Vagina (tissue), 2 donors: ENCODE measurements at regions not wholly inside any gene's neighbourhood (a gene's known extent, or its start where the extent isn't known, plus 50 kb on each side); places are given as distances from the start of the nearest gene placed in this dataset.
"Not testable (repeated sequence)": the region's sequence is repeated elsewhere in the genome, so short reads cannot be mapped to it uniquely, and the experiment has no call there.

Experiments used
- DNase-seq, 2 donors: peaks; one replicate each; pipeline ENCODE4 v3.0.0-alpha.2; 2017; ENCODE audit errors: extremely low spot score in 2 of 2
- H3K27ac ChIP-seq: fragments of 200-600 bp; sonication (generic); one replicate; pipeline ENCODE4 v1.5.1; 2019
- H3K27me3 ChIP-seq: fragments of 200-600 bp; sonication (generic); one replicate; pipeline ENCODE4 v1.5.1; 2019
- H3K36me3 ChIP-seq, 2 donors: fragments of 200-600 bp; sonication (generic); one replicate each; pipeline ENCODE4 v1.5.1; 2017 to 2019
- H3K4me1 ChIP-seq: fragments of 200-600 bp; sonication (generic); one replicate; pipeline ENCODE4 v1.5.1; 2019
- H3K4me3 ChIP-seq, 2 donors: fragments of 200-600 bp; sonication (generic); 1 replicate in 1 of 2; 2 replicates in 1 of 2; pipeline ENCODE4 v1.5.1; 2016 to 2019
- H3K9me3 ChIP-seq: fragments of 200-600 bp; sonication (generic); one replicate; pipeline ENCODE4 v1.5.1; 2019
- POLR2A ChIP-seq, 2 donors: fragments of 450-650 bp; IDR thresholded peaks; one replicate each; pipeline ENCODE4 v1.6.1; 2017; ENCODE audit warnings: antibody characterized with exemption in 2 of 2, mild to moderate bottlenecking in 2 of 2, moderate library complexity in 2 of 2
- POLR2AphosphoS5 ChIP-seq, 2 donors: sonication (generic); formaldehyde crosslinking; IDR thresholded peaks; one replicate each; pipeline ENCODE4 v1.9.0; 2017; ENCODE audit warnings: antibody characterized with exemption in 2 of 2, mild to moderate bottlenecking in 2 of 2, low read depth in 1 of 2; ENCODE audit not compliant: insufficient read depth in 1 of 2
- intact Hi-C: fragments of 100-400 bp; cut with DNase I; formaldehyde crosslinking; loops from one replicate; pipeline ENCODE4 v1.15.1; 2023
- TF ChIP-seq, protein P1 (sequence below), 3 experiments: fragments of 450-650 bp in 2 of 3; fragments of 200-600 bp in 1 of 3; sonication (generic) in 1 of 3; IDR thresholded peaks; one replicate each; pipeline ENCODE4 v1.5.1; 2017 to 2019; ENCODE audit warnings: antibody characterized with exemption in 3 of 3, mild to moderate bottlenecking in 2 of 3, moderate library complexity in 2 of 3

DNA sequence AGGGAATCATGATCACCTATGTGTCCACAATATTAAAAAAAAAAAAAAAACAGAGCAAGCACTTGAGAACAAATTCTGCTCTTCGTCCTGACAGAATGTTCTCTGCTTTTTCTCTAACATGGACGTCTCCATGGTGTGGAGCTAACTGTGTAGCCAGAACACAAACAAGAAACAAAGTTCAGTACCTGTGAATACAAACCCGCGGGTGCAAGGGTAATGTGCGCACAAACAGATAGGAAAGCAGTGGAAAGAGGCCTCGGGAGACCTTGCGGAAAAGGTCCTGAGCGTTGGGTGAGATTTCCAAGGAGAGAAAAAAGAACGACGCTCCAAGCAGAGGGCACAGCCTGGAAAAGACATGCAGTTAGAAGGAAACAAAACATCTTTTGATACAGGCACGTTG lies 92.0 kb upstream of the TBL1X start:
- Histone ChIP-seq H3K36me3 (no peaks in the 10 kb centered on the region), H3K4me1 (no peaks in the 10 kb centered on the region), H3K27ac (no peak overlapping the region), H3K27me3 (no peaks in the 10 kb centered on the region), H3K4me3 (no peak overlapping the region), H3K9me3 (no peaks in the 10 kb centered on the region)
- intact Hi-C loops: no loop called here
- no peak for TF ChIP-seq POLR2AphosphoS5 (IDR thresholded peaks at IDR 0.05; ENCODE audit: insufficient read depth in 1 of 2, low read depth in 1 of 2)
- no peak for TF ChIP-seq POLR2A (IDR thresholded peaks at IDR 0.05)
- TF ChIP-seq, protein P1, sequence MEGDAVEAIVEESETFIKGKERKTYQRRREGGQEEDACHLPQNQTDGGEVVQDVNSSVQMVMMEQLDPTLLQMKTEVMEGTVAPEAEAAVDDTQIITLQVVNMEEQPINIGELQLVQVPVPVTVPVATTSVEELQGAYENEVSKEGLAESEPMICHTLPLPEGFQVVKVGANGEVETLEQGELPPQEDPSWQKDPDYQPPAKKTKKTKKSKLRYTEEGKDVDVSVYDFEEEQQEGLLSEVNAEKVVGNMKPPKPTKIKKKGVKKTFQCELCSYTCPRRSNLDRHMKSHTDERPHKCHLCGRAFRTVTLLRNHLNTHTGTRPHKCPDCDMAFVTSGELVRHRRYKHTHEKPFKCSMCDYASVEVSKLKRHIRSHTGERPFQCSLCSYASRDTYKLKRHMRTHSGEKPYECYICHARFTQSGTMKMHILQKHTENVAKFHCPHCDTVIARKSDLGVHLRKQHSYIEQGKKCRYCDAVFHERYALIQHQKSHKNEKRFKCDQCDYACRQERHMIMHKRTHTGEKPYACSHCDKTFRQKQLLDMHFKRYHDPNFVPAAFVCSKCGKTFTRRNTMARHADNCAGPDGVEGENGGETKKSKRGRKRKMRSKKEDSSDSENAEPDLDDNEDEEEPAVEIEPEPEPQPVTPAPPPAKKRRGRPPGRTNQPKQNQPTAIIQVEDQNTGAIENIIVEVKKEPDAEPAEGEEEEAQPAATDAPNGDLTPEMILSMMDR (IDR thresholded peaks at IDR 0.05): no peak
- no peak for DNase-seq

DNA sequence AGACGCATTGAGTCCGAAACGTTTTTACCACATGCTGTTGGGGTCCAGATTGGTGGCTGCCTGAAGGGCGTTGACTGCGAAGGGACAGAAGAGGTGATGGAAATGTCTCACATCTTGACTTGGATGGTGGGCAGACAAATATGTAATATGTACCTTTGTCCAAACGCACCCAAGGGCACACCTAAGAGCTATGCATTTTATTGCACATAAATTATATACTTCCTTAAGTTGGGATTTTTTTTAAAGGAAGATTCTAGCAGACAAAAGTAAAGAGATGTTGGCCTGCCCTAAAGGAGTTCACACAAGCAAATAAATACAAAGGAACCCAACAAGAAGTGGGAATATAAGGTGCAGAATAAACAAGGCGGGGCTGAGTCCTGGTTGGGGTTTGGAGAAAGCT lies 91.1 kb upstream of the TBL1X start:
- Histone ChIP-seq H3K36me3 (no peaks in the 10 kb centered on the region), H3K9me3 (no peaks in the 10 kb centered on the region), H3K27me3 (no peaks in the 10 kb centered on the region), H3K4me1 (no peaks in the 10 kb centered on the region), H3K4me3 (no peak overlapping the region), H3K27ac (no peak overlapping the region)
- DNase-seq: no peak
- intact Hi-C loops: no loop called here
- TF ChIP-seq POLR2AphosphoS5 (IDR thresholded peaks at IDR 0.05; ENCODE audit: insufficient read depth in 1 of 2, low read depth in 1 of 2) (no peak), POLR2A (IDR thresholded peaks at IDR 0.05) (no peak)
- TF ChIP-seq, protein P1 (IDR thresholded peaks at IDR 0.05): no peak

DNA sequence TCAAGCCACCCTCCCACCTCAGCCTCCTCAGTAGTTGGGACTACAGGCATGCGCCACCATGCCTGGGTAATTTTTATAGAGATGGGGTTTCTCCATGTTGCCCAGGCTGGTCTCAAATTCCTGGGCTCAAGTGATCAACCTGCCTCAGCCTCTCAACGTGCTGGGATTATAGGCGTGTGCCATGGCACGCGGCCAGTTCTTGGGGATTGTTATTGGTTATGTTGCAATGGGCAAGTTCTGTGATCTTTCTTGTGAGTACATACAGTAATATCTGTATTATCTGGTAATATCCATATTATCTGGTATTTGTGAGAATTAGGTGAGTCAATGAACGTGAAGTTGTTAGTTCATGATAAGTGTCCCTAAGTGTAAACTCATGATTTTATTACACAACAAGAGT lies 90.3 kb upstream of the TBL1X start:
- Histone ChIP-seq H3K27ac (no peak overlapping the region), H3K27me3 (no peaks in the 10 kb centered on the region), H3K4me1 (no peaks in the 10 kb centered on the region), H3K9me3 (no peaks in the 10 kb centered on the region), H3K4me3 (no peak overlapping the region), H3K36me3 (no peaks in the 10 kb centered on the region)
- DNase-seq: no peak
- intact Hi-C loops: no loop called here
- no peak for TF ChIP-seq POLR2A (IDR thresholded peaks at IDR 0.05)
- TF ChIP-seq, protein P1 (IDR thresholded peaks at IDR 0.05): no peak
- TF ChIP-seq POLR2AphosphoS5 (IDR thresholded peaks at IDR 0.05; ENCODE audit: insufficient read depth in 1 of 2, low read depth in 1 of 2): no peak

DNA sequence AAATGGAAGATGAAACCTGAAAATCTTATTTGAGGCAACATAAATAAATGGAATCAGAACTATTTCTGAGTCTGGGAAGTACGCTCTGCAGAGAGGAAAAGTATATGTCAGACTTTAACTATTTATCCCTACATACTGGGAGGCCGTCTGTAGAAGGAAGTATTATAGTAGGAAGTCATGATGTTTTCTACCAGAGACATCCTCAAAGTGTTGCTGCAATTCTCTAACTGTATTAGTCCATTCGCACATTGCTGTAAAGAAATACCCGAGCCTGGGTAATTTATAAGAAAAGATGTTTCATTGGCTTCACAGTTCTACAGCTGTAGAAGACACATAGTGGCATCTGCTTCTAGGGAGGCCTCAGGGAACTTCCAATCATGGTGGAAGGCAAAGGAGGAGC lies 88.7 kb upstream of the TBL1X start:
- Histone ChIP-seq H3K4me1 (no peaks in the 10 kb centered on the region), H3K4me3 (no peak overlapping the region), H3K36me3 (no peaks in the 10 kb centered on the region), H3K9me3 (no peaks in the 10 kb centered on the region), H3K27ac (no peak overlapping the region), H3K27me3 (no peaks in the 10 kb centered on the region)
- intact Hi-C loops: no loop called here
- TF ChIP-seq, protein P1 (IDR thresholded peaks at IDR 0.05): no peak
- TF ChIP-seq POLR2A (IDR thresholded peaks at IDR 0.05) (no peak), POLR2AphosphoS5 (IDR thresholded peaks at IDR 0.05; ENCODE audit: insufficient read depth in 1 of 2, low read depth in 1 of 2) (no peak)
- no peak for DNase-seq

DNA sequence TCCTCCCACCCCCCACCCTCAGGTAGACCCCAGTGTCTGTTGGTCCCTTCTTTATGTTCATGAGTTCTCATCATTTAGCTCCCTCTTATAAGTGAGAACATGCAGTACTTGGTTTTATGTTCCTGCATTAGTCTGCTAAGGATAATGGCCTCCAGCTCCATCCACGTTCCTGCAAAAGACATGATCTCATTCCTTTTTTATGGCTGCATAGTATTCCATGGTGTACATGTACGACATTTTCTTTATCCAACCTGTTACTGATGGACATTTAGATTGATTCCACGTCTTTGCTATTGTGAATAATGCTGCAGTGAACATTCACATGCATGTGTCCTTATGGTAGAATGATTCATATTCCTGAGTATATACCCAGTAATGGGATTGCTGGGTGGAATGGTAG lies 87.6 kb upstream of the TBL1X start:
- H3K27ac ChIP-seq, H3K36me3 ChIP-seq, intact Hi-C loops, H3K9me3 ChIP-seq, H3K4me1 ChIP-seq, H3K27me3 ChIP-seq, DNase-seq, H3K4me3 ChIP-seq: not testable (repeated sequence)
